AG04449 (cell line): ENCODE measurements at regions not wholly inside any gene's neighbourhood (a gene's known extent, or its start where the extent isn't known, plus 50 kb on each side); places are given as distances from the start of the nearest gene placed in this dataset.
"Not testable (repeated sequence)": the region's sequence is repeated elsewhere in the genome, so short reads cannot be mapped to it uniquely, and the experiment has no call there.

ENCODE experiments used
- CTCF ChIA-PET: fragments of 350-600 bp; formaldehyde crosslinking; extraction: SDS; loops from one replicate; lab custom pipeline; 2021; ENCODE audit warnings: antibody characterized with exemption; lab: Yijun Ruan, JAX
- POLR2A ChIA-PET: fragments of 400-600, 350-600 bp; formaldehyde crosslinking; extraction: SDS; loops from one replicate; lab custom pipeline; 2020; ENCODE audit warnings: antibody characterized with exemption, inconsistent platforms; lab: Yijun Ruan, JAX
- DNase-seq: peaks from one replicate; pipeline ENCODE4 v3.0.0-alpha.2; 2010; ENCODE audit warnings: low read depth, low spot score
- H3K4me3 ChIP-seq: 2 replicates; pipeline ENCODE4 v1.5.1; 2011; ENCODE audit warnings: low read depth, mild to moderate bottlenecking, control low read depth, low read length

GRCh38 chr1:146883190-146883589 is 54.9 kb upstream of the NBPF12 start:
- CTCF ChIA-PET, POLR2A ChIA-PET, DNase-seq, H3K4me3 ChIP-seq: not testable (repeated sequence)

DNA sequence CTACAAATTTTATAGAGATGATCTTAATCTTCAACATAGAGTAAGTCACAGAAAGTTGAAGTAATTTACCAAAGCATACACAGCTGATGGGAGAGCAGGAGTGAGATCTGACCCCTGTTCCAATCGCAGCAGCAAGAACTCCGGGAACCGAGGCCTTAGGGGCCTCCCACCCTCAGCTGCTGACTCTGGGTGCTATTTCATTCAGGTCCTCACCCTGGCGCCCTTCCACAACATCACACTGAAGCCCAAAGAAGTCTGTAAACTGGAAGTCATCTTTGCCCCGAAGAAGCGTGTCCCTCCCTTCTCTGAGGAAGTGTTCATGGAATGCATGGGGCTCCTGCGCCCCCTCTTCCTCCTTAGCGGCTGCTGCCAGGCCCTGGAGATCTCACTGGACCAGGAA is 57.0 kb upstream of the NBPF12 start:
- DNase-seq, CTCF ChIA-PET, H3K4me3 ChIP-seq, POLR2A ChIA-PET: not testable (repeated sequence)

GRCh38 chr1:146863799-146864319 is 74.3 kb upstream of the NBPF12 start:
- DNase-seq, POLR2A ChIA-PET, H3K4me3 ChIP-seq, CTCF ChIA-PET: not testable (repeated sequence)

DNA sequence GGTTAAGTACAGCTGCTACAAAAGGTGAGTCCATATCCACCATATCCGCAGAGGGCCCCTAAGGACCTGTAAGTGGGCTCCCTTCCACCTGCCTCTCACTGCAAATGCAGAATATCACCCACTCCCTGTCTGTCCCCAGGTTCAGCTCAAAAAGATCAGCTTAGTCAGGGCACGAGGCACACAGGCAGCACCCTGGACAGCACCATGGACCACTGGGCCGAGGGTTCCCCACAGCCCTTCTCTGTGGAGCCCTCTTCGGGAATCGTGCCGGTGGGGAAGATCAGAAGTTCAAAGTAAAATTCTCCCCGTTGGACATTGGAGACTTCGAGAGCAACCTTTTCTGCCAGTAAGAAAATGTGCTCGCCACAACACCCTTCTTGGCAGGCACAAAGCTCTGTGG is 85.0 kb upstream of the NBPF12 start:
- DNase-seq, POLR2A ChIA-PET, H3K4me3 ChIP-seq, CTCF ChIA-PET: not testable (repeated sequence)

DNA sequence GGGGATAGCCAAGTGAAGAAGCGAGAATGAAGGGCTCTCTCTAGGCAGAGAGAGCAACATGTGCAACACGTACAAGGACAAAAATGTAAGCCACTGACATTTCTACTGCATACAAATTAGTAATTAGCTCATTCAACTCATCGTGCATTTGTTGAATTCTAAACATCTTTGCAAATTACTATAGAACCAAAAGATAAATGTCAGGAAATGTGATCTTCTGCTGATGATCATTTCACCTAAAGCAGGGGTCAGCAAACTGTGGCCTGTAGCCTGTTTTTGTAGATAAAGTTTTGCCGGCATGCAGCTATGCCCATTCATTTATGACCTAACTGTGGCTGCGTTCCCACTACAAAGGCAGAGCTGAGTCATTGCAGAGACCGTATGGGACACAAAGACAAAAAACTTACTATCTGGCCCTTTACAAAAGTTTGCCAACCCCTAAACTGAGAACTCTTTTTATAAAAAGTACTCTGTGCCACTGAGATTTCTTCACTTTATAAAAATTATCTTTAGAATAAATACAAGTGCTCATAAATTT is 87.7 kb upstream of the NBPF12 start:
- CTCF ChIA-PET, POLR2A ChIA-PET, DNase-seq, H3K4me3 ChIP-seq: not testable (repeated sequence)

DNA sequence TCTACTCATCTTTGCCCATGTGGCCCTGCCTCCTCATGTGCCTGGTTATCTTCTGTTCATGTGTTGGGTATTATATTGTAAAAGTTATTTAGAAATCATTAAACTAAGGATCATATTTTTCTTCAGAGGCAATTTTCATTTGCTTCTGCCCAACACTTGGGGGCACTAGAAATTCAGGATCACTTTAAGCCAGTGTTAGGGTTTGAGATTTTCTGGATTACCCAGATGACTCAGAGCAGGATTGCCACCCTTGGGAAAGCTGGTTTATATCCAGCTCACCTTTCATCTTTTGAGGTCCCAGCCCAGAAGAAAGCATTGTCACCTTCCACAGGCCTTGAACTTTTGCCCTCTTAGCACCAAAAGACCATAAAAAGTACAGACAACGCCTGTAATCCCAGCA is 99.4 kb upstream of the NBPF12 start:
- CTCF ChIA-PET, POLR2A ChIA-PET, DNase-seq, H3K4me3 ChIP-seq: not testable (repeated sequence)

DNA sequence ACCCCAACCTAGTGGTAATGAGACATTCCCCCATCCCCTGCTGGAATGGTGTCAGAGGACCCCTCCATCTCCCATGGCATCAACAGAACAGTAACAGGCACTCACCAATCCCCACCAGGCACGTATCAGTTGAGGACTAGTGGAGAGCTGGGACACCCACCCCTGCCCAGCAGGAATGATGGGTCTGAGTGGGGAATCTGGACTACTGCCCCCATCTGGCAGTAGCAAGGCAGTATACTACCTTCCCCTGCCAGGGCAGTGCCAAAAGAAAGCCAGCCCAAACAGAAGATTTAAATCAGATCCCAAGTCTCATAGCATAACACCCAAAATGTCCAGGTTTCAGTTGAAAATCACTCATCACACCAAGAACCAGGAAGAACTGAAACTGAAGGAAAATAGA is 111.2 kb upstream of the NBPF12 start:
- DNase-seq, CTCF ChIA-PET, POLR2A ChIA-PET, H3K4me3 ChIP-seq: not testable (repeated sequence)

DNA sequence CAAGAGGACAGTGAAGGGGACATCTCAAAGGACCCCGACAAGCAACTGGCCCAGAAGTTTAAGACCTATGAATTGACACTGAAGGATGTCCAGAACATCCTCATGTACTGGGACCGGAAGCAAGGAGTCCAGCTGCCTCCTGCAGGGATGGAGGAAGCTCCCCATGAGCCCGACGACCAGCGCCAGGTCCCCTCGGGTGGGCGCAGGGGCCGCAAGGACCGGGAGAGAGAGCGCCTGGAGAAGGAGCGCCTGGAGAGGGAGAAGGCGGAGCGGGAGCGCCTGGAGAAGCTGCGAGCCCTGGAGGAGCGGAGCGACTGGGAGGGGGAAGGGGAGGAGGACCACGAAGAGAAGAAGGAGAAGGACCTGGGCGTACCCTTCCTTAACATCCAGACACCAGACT is 143.9 kb upstream of the NBPF12 start:
- DNase-seq, CTCF ChIA-PET: not testable (repeated sequence)

GRCh38 chr1:146792725-146793124 is 145.4 kb upstream of the NBPF12 start:
- H3K4me3 ChIP-seq, CTCF ChIA-PET, DNase-seq, POLR2A ChIA-PET: not testable (repeated sequence)

More for the DNA sequence above, 143.9 kb upstream of the NBPF12 start:
- POLR2A ChIA-PET, H3K4me3 ChIP-seq: not testable (repeated sequence)

DNA sequence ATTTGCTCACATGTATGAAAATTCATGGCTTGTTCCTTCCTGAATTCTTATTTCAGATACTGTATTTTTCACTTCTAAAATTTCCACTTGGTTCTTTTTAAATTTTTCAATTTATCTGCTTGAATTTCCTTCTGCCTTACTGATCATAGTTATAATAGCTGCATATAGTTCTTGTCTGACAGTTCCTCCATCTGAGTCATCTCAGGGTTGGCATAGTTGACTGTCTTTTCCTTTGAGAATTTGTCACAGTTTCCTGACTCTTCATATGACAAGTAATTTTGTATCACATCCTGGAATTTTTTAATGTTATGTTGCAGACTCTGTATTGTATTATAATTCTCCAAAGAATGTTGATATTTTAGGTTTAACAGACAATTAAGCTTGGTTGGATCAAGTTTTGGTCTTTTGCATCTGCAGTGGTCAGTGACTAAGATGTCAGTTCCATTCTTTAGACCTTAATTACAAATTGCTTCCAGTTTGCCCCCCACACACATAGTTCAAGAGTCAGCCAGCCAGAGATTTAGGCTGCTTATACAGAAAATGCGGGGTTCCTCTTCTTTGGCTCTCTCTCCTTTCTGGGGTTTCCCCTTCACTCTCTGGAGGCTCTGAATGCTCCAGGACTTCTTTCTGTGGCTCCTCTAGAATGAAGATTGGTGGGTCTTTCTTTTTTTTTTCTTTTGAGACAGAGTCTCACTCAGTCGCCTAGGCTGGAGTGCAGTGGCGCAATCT is 153.7 kb upstream of the NBPF12 start:
- DNase-seq, POLR2A ChIA-PET, CTCF ChIA-PET: not testable (repeated sequence)

GRCh38 chr1:146781235-146781634 is 156.9 kb upstream of the NBPF12 start:
- POLR2A ChIA-PET, H3K4me3 ChIP-seq, DNase-seq, CTCF ChIA-PET: not testable (repeated sequence)

More for the DNA sequence above, 153.7 kb upstream of the NBPF12 start:
- H3K4me3 ChIP-seq = not testable (repeated sequence)

- H3K4me3 ChIP-seq, CTCF ChIA-PET, POLR2A ChIA-PET: not testable (repeated sequence)
- DNase-seq = peak; percentile 14
Observed at GRCh38 chr1:146777826-146778602, 160.1 kb upstream of the NBPF12 start.

GRCh38 chr1:146774988-146775387 is 163.1 kb upstream of the NBPF12 start:
- CTCF ChIA-PET, H3K4me3 ChIP-seq, POLR2A ChIA-PET, DNase-seq: not testable (repeated sequence)

GRCh38 chr1:146774271-146774670 is 163.9 kb upstream of the NBPF12 start:
- H3K4me3 ChIP-seq, POLR2A ChIA-PET, DNase-seq, CTCF ChIA-PET: not testable (repeated sequence)

GRCh38 chr1:146771409-146771808 is 166.7 kb upstream of the NBPF12 start:
- CTCF ChIA-PET, DNase-seq, H3K4me3 ChIP-seq, POLR2A ChIA-PET: not testable (repeated sequence)

DNA sequence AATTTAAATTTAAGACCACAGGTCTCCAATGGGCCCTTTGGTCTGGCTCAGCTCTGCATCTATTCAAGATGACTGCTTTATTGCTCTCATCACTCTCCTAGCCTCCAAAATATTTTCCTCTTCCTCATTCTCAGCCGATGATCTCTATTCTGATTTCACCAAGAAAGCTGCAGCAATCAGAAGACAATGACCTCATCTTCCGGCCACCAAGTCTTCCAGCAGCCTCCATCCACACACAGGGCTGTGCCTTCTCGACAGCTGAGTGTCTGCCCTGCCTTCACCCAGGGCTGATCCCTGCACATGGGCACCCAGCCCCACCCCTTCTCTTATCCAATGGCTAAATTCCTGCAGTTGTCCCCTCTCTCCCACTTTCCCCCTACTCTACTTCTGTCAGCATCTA is 167.1 kb upstream of the NBPF12 start:
- POLR2A ChIA-PET, CTCF ChIA-PET, H3K4me3 ChIP-seq, DNase-seq: not testable (repeated sequence)
